PC-3 (cell line): ENCODE measurements at regions not wholly inside any gene's neighbourhood (a gene's known extent, or its start where the extent isn't known, plus 50 kb on each side); places are given as distances from the start of the nearest gene placed in this dataset.

Experiments used
- EZH2phosphoT487 ChIP-seq: fragments of 300-600 bp; sonication (generic); IDR thresholded peaks from 2 replicates; pipeline ENCODE4 v1.6.1; 2018; ENCODE audit warnings: mild to moderate bottlenecking, antibody characterized with exemption, low read length, borderline replicate concordance
- TF ChIP-seq, protein P1 (sequence below): fragments of 300-600 bp; sonication (generic); conservative IDR thresholded peaks from 2 replicates; pipeline ENCODE4 v1.5.1; 2017; ENCODE audit warnings: antibody characterized with exemption, low read depth, mild to moderate bottlenecking, low read length

DNA sequence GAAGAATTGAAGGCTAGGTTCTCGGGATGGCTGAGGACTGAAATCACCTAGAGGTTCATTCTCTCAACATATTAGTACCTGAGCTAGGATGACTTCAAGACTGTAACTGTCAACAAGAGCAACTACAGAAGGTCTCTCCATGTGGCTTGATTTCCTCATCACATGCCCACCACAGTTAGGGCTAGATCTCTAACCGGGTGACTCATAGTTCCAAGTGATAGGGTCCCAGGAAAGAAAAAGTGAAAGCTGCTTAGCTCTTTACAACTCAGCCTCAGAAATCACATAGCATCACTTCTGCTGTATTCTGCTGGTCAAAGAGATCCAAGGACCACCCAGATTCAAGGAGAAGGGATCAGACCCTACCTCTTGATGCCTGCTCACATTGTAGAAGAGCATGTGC is 165.4 kb upstream of the AGTR1 start:
- TF ChIP-seq EZH2phosphoT487, result no peak
- TF ChIP-seq, protein P1, sequence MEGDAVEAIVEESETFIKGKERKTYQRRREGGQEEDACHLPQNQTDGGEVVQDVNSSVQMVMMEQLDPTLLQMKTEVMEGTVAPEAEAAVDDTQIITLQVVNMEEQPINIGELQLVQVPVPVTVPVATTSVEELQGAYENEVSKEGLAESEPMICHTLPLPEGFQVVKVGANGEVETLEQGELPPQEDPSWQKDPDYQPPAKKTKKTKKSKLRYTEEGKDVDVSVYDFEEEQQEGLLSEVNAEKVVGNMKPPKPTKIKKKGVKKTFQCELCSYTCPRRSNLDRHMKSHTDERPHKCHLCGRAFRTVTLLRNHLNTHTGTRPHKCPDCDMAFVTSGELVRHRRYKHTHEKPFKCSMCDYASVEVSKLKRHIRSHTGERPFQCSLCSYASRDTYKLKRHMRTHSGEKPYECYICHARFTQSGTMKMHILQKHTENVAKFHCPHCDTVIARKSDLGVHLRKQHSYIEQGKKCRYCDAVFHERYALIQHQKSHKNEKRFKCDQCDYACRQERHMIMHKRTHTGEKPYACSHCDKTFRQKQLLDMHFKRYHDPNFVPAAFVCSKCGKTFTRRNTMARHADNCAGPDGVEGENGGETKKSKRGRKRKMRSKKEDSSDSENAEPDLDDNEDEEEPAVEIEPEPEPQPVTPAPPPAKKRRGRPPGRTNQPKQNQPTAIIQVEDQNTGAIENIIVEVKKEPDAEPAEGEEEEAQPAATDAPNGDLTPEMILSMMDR, result no peak
